Suppressor macrophage (primary cell): ENCODE measurements at regions not wholly inside any gene's neighbourhood (a gene's known extent, or its start where the extent isn't known, plus 50 kb on each side); places are given as distances from the start of the nearest gene placed in this dataset.

Source experiments
- DNase-seq, 4 experiments: peaks; one replicate each; pipeline ENCODE4 v3.0.0-alpha.2; 2020 to 2022

DNA sequence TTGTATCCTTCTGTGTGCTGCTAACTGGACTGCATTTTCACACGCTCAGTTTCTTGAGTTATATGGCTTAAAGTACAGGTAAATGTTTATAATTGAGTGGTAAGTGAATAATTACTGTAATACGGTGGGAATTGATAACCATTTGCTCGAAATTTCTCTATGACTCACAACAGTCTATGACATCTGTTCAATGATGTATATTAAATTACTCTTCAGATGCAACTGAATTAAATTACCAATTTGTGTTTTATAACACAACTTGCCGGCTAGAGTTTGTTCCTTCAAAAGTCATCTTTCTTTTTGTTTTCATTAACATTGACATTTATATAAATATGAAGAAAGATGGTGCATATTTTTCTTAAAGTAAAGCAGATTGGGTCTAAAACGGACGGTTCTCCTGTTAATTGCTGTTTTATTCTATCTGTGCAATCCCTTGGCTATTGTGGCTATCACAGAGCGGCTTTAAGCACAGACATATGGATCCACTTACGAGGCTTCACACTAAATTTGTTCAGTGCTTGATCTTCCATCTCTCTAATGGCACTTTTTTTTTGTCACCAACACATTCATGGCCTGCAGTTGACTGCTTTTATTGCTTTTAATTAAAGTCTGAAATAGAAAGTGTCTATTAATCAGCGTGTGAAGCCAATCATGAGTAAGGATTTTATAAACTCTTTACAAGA, 1291.6 kb upstream of the SLC10A2 start:
- no peak for DNase-seq

DNA sequence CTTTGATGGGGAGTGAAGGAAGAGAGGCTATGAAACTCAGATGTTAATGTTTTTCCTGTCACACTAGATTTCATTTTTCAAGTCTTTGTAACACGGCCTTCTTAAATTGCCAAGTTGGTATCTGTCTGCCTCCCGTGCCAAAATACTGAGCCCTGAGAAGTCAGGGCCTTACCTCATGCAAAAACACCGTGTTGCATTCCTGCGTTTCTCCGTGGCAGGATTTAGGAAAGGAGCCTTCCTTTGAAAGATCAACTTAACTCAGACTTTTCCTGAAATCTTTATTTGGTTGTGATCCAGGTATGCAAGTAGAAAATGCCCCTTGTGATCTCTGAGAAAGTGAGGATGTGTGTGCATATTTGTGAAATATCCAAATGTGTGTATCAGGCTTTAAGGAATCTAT, 1291.0 kb upstream of the SLC10A2 start:
- DNase-seq: no peak

DNA sequence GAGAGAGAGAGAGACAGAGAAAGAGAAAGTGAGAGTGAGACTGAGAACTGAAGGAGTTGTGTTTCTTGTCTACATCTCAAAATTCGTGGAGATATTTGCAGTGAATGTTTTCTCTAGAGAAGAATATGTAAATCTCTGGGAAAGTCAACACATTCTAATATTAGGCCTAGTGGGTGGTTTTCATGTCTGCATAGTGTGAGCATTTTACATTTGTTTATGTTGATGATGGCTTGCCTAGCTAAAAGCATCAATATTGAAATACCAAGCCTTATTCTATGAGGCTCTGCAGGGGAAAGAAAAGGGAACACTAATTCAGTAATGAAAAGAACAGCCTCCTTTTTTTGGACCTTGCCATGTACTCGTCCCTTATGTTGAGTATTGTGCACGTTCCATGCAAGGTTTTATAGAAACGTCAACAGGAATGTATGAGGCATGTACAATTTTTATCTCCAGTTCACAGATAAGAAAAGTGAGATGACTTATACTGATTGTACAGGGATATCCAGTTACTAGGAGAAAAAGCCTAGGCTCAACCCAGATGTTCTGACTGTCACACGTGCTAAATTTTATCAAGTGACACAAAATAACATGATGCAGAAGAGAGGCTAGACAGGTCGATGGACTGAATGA, 1288.9 kb upstream of the SLC10A2 start:
- DNase-seq: no peak

DNA sequence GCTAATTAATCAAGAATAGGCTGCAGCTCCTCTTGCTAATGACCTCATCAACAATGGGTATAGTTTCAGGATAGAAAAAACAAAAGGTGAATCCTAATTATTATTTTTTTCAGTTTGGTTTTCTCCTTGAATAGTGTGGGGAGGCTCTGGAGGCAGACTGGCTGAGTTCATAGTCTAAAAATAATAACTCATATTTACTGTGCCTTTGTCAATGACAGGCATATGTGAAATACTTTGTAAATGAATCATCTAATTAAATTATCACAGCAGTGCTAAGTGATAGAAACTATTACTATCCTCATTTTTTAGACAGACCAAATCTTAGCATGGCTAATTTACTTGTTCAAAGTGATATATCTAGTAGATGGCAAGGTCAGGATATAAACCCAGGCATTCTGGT, 1261.0 kb upstream of the SLC10A2 start:
- DNase-seq: no peak

DNA sequence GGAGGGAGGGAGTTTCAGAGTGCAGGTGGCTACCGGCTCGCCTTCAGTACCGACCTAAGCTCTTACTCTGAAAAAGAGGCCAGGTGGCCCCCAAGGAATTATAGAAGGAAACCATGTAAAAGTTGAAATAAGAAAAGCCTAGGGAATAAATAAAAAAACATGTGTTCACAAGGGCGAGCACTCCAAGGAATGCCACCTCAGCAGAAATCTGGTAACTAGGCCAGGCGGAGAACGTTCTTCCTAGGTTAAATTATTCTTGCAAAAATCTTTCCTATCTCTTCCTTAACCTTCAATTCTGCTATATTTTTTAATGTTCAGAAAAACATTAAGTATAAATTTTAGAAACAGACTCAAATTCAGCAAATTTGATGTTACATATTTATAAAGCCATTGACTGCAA, 1260.3 kb upstream of the SLC10A2 start:
- no peak for DNase-seq

DNA sequence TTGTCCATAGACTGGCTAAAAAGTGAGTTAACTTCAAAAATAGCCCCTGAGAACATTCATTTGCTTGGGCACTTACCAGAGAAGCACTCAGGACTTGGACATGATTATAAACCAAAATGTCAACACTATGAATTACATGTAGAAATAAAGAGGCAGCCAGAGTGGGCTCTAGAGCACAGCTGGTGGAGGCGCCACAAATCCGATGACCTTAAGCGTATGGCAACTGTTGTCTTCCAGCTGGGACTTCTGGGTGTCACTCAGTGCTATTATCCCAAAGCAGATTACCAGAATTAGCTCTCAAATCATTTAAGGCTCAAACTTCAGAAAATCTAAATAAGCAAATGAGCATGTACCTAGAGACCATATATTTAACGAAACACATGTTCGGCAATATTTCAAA, 1255.5 kb upstream of the SLC10A2 start:
- no peak for DNase-seq

DNA sequence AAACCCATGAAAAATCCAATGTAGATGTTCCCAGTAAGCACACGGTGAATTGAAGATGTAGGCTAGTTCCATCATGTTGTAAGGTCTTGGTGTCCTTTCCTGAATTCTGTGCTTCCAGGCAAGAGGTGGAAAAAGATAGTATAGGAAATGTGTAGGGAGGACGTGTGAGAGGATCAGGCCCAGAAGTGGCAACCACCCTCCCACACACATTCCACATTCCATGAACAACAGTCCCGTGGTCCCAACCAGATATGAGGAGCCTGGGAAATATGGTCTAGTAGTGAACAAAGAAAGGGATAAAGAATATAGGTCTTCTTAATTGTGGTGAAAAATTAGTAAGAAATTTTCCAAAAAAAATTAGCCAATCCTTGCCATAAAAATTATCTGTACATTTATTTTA, 1254.2 kb upstream of the SLC10A2 start:
- no peak for DNase-seq

DNA sequence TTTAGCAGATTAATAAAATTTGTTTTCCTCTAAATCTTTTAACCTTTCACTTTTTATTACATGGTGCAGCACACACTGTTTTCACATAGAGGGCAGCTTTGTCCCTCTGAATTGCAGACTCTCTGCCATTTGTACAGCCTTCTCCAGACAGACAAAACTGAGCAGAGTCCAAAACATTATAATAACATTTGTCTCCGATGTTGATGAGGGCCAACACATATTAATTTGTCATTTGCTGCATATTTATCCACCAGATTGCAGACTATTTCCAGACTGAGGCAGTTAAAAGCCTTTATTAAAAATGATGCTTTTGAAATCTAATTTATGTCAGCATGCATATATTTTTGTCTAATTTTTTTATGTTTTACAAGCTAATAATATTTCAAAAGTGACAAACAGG, 1251.9 kb upstream of the SLC10A2 start:
- DNase-seq: no peak

DNA sequence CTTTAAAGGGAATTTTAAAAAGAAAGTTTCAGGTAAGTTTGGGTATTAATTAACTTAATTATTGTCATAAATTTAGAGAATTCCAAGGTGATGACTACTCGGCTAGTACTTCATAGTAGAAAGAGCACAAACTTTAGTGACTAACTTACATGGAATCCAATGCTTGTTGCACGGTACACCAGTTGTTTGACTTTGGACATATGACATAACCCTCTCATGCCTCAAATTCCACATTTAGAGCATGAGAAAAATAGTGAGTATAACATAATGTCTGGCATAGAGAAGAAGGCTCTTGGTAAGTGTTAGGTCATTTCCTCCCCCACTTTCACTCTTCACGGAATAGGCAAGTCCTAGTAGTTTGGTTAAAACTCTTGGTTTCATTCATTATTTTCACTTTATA, 1249.4 kb upstream of the SLC10A2 start:
- DNase-seq: no peak

DNA sequence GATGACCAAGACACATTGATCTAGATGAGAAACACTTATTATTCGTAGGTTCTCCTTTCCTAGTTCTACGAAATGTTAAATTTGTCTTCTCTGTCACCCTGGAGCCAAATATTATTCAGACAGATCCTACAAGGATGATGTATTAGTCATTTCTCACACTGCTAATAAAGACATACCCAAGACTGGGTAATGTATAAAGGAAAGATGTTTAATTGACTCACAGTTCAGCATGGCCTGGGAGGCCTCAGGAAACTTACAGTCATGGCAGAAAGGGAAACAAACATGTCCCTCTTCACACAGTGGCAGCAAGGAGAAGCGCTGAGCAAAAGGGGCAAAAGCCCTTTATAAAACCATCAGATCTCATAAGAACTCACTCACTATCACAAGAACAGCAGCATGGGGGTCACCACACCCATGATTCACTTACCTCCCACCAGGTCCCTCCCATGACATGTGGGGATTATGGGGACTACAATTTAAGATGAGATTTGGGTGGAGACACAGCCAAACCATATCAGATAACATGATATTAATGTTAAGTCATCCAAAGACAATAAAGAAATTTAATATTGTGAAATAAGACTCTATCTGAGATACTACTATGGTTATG, 1248.8 kb upstream of the SLC10A2 start:
- no peak for DNase-seq

DNA sequence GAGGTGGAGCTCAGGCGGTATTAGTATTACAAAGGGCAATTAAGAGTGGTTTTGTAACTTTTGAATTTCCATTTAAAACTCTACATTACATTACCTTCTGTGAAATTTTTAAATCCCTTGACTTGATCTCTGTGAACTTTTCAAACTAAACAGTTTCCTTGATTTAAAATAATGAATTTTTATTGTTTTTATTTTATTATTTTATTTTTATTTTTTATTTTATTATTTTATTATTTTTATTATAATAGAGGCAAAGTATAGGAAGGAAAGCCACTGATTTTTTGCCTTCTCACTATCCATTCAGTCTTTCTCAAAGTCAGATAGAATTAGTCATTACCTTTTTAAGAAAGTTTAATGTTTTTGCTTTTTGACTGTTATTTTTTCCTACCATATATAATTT, 1248.1 kb upstream of the SLC10A2 start:
- no peak for DNase-seq

DNA sequence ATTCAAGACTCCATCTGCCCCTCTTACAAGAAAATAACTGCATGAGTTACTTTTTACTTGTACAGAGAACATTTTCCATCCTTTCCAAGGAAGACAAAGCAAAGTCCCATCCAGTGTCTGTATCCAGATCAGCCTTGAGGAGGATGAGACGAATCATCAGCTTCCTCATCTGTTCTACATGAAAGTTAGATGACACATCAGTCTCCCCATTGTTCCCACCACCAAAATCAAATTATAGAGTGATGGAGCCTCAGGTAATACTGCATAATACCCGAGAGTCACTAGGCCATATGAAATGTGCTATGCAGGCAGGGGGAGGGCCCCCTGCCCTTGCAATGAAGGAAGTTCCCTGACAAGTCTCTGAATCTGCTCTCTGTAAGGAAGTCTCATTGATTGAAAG, 1244.6 kb upstream of the SLC10A2 start:
- no peak for DNase-seq

DNA sequence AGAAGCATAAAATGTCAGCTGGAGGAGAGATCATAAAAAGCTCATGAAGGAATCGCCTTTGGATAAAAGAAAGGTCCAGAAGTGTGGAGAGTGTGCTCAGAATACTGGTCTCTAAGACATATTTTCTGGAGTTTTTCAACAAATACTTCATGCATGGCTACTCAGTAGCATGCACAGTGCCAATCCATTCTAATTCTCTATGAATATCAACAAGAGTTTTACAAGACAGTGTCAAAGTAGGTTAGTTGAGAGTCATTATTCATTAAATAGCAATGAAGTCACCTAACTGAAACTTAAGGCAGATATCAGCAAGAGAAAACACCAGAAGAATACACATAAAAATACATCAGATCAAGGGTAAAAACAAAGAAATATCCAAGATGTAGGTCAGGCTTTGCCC, 1243.2 kb upstream of the SLC10A2 start:
- no peak for DNase-seq

DNA sequence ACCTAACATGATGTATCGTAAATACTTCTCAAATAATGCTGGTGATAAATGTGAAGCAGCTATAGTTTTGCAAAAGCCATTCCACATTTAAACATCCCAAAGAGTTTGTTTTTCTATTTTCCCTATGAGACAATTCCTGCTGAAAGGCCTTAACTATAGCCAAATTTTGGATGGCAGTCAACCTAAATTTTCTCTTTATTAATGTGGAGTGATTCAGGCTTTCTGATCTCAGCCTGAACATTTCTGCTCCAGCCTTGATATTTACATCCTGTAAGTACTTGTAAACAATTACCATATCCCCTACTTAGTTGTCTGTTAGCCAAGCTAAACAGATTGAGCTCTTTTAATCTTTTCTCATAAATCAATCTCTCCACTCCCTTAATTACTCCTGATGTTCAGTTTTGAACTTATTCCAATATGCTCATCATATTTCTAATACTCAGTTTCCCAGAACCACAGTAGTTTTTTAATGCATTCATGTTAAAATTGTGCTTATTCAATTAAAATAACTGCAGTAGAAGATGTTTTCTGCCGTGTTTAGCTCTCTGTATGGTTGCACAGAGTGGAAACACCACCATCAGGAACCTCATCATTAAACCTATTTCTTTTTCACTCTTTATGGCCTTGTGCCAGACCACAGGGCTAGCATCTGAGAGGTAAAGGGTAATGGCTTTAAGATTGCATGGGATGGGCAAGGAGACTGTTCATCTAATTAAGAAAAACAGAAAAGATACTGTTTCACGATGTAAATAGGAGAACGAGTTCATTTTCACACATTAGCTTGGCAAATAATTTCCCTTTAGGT, 1235.2 kb upstream of the SLC10A2 start:
- DNase-seq: no peak

DNA sequence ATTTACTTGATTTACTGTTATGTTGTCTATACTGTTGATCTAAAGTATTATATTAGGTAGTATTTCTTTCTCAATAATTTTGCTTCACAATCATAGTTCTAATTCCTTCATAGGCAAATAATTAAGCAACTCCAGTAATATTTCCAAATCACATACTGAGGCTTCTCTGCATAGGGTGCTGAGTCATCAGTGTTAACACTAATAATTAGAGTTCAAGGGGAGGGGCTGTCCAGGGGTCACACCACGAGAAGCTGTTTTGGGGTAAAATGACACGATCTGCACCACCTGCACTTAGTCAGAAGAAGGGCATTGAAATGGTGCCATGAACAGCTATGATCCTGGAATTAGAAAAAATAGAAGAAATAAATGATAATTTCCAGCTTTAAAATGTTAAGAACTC, 1230.9 kb upstream of the SLC10A2 start:
- DNase-seq: no peak

DNA sequence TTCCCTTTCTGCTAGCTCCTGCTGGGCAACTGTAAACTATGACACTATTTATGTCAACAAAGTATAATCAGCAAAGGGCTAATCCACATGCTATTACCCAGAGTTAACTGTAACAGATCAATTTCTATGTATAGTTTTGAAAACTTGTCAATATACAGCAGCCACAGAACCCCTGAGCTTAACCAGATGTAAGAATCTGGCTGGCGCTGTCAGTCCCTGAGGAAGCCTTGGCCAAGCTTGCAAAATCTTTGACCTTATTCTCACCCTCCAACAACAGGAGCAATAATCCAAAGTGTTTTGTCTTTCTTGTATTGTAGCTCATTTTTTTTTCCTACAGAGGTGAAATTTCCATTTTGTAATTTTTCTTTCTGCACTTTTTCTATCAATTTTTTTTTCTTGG, 1230.1 kb upstream of the SLC10A2 start:
- no peak for DNase-seq

DNA sequence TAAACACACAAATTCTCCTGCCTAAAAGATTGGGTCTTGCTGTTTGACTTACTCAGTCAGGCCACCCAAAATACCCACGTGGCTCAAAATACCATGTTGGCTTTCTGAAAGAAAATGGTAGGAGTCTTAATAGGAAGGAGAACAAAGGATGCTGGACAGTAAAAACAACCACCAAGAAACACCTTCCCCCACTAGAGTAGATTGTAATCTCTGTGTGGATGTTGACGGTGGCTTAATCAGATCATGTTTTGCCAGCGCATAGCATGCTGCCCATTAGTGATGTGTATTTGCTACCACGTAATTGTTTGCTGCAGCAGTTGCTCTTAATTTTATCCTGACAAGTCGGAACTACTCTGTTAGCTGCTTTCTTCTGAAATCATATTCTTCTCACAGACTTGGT, 1229.3 kb upstream of the SLC10A2 start:
- no peak for DNase-seq

DNA sequence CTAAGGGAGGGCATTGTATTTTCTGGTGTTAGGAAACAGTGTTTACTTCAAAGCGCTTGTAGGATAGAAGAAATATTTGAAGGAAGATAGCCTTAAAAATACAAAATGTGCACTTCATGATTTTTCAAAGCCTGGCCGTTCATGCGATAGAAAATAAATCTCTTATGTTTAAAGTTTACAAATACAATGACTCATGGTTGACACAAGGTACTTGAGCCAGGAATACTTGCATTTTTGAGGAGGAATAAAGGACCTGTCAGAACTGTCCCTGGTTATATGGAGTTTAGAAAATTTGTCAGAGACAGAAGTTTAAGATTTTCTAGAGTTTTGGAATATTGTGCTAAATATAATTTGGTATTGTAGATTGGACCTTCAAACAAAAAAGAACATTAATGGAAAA, 1223.2 kb upstream of the SLC10A2 start:
- DNase-seq: no peak

DNA sequence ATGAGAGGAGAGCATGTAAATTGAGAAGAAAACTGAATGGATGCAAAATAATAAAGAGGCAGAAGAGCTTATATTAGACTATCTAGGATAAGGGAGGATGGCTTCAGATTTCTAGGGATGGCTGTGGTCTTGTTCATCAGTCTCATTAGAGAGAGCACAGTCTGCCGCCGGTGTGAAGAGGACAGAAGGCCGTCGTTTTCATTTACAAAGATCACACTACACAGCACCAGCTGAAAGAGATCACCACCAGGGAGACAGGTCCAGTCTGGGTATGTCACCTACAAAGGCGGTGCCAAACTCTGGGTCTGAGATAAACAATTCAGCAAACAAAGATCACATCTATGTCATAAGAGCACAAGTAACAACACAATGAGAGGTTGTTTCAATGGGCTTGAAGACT, 1222.3 kb upstream of the SLC10A2 start:
- DNase-seq: no peak

DNA sequence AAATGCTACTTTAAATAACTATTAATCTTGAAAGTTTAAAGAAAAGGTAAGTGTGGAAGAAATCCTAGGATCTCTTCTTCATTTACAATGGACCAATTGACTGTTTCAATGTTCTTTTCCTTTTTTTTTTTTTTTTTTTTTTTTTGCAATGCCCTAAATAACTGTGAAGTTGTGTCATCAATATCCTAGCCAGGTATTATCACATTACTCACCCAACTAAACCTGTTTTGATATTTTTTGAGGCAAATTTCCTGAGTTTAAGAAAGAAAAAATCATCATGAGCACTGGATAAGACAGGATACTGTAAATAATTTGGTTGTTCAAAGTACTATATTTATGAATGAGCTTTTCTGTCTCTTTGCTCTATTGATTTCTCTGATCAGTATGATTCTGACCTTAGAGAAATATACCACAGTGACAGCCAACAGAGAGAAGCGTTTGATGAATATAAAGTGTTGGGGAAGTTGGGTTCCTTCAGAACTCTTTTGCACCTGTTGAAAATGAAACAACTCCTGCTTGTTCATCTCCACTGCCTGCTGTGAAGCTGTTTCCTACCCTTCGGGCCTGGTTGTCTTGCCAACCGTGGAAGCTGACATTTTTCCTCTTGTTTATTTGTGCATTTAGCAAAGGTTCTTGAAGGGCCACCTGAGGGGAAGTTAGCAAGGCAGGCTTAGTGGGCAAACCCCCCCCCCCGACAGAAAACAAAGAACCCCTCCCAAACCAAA, 1220.5 kb upstream of the SLC10A2 start:
- DNase-seq: no peak

DNA sequence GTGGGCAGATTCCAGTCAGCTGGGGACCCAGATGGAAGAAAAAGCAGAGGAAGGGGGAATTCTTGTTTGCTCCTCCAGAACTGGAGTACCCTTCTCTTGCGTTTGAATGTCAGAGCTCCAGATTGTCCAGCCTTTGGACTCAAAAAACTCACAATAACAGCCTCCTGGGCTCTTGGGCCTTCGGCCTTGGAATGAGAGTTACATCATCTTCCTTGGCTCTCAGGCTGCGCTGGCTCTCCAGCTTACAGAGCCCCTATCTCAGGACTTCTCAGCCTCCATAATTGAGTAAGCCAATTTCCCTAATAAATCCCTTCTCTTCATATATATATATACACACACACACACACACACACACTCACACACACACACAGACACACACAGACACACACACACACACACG, 1215.7 kb upstream of the SLC10A2 start:
- DNase-seq: no peak

DNA sequence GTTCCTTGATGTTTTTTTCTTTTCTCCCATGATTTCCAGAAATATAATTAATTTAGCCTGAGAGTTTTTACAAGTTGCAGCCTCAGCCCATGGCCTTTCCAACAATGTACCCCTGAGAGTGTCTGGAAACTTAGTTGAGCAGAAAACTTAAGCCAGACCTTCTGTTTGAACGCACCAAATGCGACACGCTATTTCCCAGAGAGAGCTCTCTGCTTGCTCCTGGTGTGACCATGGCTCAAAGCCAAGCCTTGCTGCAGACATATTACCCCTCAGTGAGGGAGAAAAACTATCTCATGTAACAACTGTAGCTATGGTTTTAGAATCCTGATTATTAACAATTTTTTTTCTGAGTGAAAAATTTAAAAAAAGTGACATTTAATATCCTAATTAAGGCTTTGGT, 1204.5 kb upstream of the SLC10A2 start:
- no peak for DNase-seq

DNA sequence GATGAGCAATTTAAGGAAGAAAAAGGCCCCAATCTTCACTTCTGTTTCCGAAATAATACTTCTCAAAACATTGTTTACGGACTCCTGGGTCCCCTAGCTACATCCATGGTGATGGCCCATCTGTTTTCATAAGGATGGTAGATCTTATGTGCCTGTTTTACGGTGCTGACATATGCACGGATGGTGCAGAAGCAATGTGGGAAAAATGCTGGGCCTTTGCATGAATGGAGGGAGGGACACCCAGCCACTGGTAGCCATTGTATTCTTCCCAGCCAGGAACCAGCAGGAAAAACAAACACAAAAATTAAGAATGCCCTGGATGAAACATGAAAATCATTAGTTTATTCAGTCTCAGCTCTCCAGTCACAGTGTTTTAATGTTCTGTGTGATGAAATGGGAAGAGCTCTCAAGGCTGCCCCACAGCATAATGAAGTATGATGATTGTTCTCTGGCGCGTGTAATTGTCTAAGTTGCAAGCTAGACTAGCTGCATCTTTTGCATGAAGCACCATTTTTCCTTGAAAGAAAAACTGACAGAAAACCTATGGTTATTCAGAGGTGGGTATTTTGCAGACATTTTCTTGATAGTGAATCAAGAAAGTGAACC, 1201.1 kb upstream of the SLC10A2 start:
- DNase-seq: no peak
